WI38 (cell line): ENCODE measurements at regions not wholly inside any gene's neighbourhood (a gene's known extent, or its start where the extent isn't known, plus 50 kb on each side); places are given as distances from the start of the nearest gene placed in this dataset.

ENCODE experiments used
- H3K4me3 ChIP-seq: 2 replicates; pipeline ENCODE4 v1.5.1; 2011; ENCODE audit warnings: low read depth, mild to moderate bottlenecking, control low read depth, low read length
- CTCF ChIP-seq: IDR thresholded peaks from 2 replicates; pipeline ENCODE4 v1.5.1; 2012; ENCODE audit warnings: low read depth, mild to moderate bottlenecking, control low read depth, low read length

GRCh38 chr9:1273859-1274258 is 223.7 kb downstream of the DMRT2 start:
- no peak for TF ChIP-seq CTCF
- H3K4me3 ChIP-seq = no peak overlapping the region

GRCh38 chr9:1274334-1274733 is 224.2 kb downstream of the DMRT2 start:
- TF ChIP-seq CTCF = no peak
- H3K4me3 ChIP-seq = no peak overlapping the region

GRCh38 chr9:1276474-1276873 is 226.3 kb downstream of the DMRT2 start:
- TF ChIP-seq CTCF = no peak
- H3K4me3 ChIP-seq = no peak overlapping the region

- H3K4me3 ChIP-seq = no peak overlapping the region
- TF ChIP-seq CTCF = no peak
Observed at GRCh38 chr9:1284727-1285126, 234.6 kb downstream of the DMRT2 start.

GRCh38 chr9:1285526-1285925 is 235.4 kb downstream of the DMRT2 start:
- H3K4me3 ChIP-seq = no peak overlapping the region
- no peak for TF ChIP-seq CTCF

GRCh38 chr9:1292384-1292783 is 242.2 kb downstream of the DMRT2 start:
- H3K4me3 ChIP-seq = no peak overlapping the region
- no peak for TF ChIP-seq CTCF

GRCh38 chr9:1294641-1295258 is 244.6 kb downstream of the DMRT2 start:
- TF ChIP-seq CTCF = no peak
- no peak overlapping the region for H3K4me3 ChIP-seq
